Hematopoietic multipotent progenitor cell treated with erythropoietin and hydrocortisone succinate and interleukin-3 and kit ligand, for 8 days (in vitro differentiated cells): ENCODE measurements at regions not wholly inside any gene's neighbourhood (a gene's known extent, or its start where the extent isn't known, plus 50 kb on each side); places are given as distances from the start of the nearest gene placed in this dataset.
"Not testable (repeated sequence)": the region's sequence is repeated elsewhere in the genome, so short reads cannot be mapped to it uniquely, and the experiment has no call there.

ENCODE experiments used
- DNase-seq: peaks from one replicate; pipeline ENCODE4 v3.0.0-alpha.2; 2015

- no peak for DNase-seq
Observed at GRCh38 chr12:58378028-58378427, 436.7 kb downstream of the ATP23 start.

DNA sequence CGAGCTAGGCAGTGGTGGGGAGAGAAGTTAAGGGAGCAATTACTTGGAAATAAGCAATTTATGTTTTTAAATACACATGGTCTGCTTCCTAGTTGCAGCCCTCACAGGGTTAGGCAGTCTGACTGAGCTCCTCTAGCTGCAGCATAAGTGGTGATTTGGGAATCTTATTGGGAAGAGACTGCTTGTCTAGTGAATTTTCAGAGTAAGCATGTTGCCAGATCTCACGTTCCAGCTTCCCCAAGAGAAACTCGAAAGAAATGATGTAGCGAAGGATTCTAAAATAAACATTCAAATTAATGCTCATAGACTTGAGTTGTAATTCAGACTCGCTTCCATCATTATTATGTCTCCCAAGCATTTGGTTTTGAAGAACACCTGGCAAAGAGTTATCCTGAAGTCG, 440.2 kb downstream of the ATP23 start:
- no peak for DNase-seq

- peak; percentile 41 for DNase-seq
Observed at GRCh38 chr12:58384196-58384595, 442.8 kb downstream of the ATP23 start.

GRCh38 chr12:58386136-58386535, 444.8 kb downstream of the ATP23 start:
- DNase-seq, result no peak

DNA sequence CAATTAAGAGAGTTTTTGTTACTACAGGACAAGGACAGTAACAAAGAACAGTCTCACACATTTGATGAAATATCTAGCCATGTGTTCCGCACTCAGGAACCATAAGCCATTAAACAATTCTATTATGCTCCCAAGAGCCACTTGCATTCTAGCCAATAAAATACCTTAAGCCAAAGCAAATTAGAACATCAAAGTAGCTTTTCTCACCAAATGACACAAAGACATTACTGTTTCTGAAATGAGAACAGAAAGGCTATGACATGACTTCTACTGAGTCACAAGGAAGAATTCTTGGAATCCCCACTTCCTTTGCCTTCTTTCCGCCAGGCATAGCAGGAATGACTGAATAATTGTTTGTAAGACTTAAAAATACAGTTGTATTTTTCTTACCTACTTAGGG, 445.8 kb downstream of the ATP23 start:
- no peak for DNase-seq

DNA sequence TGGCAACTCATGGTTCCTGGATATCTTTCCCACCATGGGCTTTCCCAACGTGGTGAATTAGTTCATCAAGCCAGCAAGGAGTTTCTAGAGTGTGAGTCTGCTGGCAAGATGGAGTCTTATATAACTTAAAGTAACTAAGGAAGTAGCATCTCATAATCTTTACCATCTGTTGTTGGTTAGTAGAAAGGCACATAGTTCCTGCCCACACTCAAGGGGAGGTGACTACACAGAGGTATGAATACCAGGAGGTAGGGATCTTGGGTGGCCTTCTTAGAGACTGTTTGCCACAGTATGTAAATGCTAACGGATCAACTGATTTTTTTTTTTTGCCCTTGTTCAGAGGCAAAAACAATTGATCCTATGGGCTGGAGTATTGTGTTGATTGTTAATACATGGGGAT, 446.9 kb downstream of the ATP23 start:
- DNase-seq, result no peak

DNA sequence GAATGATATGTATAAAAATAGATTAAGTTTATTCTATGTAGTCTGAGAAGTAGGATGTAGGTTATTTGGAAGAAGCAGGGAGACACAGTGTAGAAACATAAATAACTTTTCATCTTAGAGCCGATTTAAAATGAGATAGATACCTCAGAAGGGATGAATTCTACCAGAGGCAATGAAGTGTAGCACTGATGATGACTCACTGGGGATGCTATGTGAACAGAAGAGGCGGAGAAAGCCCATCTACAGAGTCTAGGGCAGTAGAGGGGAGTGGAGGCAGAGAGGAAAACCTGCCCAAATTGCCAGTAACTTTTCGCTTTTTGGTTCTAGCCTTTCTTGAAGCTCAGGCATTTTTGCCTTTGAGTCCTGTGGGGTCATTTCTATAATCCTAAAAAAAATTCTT, 451.8 kb downstream of the ATP23 start:
- DNase-seq, result no peak

- no peak for DNase-seq
Observed at GRCh38 chr12:58395056-58395455, 453.7 kb downstream of the ATP23 start.

- DNase-seq, result no peak
Observed at GRCh38 chr12:58395470-58395869, 454.1 kb downstream of the ATP23 start.

DNA sequence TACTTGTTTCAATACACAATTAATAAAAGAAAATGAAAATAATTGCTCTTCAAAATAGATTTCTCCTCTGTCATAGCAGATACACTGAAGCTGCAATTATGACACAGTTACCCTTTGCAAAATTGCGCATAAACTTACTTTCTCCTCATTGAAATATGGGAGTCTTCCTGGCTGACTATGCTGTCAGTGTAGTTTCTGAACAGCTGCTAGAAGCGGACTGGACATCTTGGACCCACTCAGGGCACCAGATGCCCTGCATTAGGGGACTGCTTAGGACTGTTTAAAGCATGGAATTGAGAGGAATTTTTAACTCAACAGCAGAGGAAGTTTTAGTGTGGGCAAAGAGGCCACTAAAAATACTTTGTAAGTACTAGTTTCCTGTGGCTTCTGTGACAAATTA, 454.9 kb downstream of the ATP23 start:
- DNase-seq, result no peak

DNA sequence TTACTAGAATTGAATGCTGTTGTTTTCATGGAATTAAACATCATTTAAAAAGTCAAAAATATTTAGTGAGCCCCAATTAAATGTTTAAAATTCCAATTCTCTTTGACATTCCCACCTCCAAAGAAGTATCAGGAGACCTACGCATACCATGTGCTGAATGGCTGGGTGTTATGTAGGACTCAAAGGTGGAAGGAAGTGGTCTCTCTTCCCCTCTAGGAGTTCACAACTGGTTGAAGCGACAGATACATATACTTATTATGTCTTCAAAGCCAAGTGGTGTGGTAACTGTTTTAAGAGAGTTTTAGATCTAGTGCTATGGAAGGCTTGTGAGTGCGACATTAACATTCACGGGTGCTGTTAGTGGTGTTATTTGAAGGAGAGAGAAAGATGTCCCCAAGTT, 464.0 kb downstream of the ATP23 start:
- DNase-seq, result no peak

- DNase-seq, result no peak
Observed at GRCh38 chr12:58408516-58408915, 467.1 kb downstream of the ATP23 start.

GRCh38 chr12:58412461-58413060, 471.2 kb downstream of the ATP23 start:
- peak; percentile 62 for DNase-seq

DNA sequence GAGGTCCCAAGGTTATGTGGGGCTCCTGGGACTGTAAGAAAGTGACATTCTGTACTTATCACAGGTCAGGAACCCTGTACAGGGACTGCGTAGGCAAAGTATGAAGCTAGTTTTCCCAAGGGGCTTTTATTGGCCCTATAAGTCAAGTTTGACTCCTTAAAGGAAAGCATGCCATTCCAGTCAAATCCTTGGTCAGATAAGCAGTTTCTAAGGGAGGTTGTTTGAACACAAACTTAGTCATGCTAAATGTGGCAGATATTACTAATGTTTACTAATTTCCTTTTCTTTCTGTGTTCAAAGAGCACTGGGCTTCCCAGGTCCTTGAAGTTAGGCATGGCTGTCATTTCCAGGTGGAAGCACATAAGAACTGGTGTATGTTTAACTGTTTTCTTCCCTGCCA, 472.4 kb downstream of the ATP23 start:
- no peak for DNase-seq

GRCh38 chr12:58414398-58414871, 473.1 kb downstream of the ATP23 start:
- no peak for DNase-seq

DNA sequence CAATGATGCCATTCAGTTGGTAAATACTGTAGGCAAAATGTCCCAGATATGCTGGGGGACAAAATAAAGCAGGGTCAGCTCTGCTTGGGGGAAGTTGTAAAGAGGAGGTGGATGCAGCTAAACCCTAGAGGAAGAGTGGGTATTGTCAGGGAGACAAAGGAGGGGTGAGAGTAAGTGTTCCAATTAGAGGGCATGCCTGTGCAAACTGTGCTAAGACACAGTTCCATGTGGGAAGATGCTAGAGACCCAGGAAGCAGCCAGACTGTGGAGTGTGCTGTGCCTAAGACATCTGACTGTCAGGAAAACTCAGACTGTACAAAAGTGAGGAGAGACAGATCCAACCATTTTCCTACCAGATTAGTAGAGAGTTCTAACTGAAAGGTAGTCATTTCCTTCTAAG, 474.3 kb downstream of the ATP23 start:
- no peak for DNase-seq

GRCh38 chr12:58416236-58416635, 474.9 kb downstream of the ATP23 start:
- peak; percentile 8 for DNase-seq

DNA sequence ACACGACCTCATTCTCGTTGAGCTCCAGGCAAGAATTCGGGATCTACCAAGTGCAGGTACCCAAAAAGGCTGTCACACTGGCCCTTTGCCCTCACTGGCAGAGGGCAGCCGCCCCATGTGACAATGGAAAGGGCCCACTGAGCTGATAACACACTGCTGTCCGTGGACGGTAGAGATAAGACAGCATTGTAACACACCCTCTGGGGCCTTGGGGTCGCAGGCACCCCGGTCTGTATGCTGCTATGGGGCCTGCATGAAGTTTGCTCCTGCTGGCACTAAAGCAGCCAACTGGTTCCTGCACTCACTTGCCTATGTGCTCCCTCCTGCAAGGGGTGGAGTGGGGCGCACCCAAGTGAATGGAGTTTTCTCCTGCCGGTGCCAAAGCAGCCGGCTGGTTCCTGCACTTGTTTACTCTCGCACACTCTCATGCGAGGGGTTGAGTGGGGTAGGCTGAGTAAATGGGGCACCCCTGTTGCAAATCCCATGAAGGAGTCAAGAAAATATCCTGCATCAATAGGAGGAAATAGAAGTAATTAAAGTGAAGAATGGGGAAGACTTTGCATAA, 477.9 kb downstream of the ATP23 start:
- DNase-seq, result peak; percentile 82

DNA sequence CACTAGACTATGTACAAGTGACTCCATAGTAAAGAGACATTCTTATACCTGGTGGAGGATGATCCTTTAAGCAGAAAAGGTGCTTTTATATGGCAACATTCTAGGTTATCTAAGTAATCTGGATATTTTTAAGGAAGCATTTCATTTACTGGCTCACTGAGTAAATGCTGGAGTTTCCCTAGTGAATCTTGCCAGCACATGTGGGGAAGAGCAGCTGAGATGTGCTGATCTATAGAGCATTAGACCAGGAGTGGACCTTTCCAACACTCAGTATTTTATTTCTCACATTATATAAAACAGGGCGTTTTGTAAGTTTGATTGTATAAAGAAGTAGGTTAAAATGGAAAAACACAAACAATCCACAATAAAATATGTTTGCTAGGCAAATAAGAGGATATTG, 478.5 kb downstream of the ATP23 start:
- no peak for DNase-seq

DNA sequence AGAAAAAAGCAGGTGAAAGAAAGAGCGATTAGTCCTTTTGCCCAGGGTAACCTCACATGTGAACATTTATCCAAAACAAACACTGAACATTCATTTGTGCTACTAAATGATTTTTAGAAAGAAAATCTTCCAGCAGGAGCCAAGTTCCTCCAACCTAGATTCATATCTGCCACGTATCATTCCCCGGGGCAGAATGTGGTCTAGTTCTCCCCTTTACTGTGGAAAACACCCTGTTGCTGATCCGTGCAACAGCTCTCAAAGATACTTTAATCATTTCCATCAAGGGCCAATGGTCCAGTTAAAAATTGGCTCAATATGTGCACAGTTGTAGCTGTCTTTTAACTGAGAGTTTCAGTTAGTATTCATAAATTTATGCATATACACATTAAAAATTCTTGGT, 479.1 kb downstream of the ATP23 start:
- no peak for DNase-seq

DNA sequence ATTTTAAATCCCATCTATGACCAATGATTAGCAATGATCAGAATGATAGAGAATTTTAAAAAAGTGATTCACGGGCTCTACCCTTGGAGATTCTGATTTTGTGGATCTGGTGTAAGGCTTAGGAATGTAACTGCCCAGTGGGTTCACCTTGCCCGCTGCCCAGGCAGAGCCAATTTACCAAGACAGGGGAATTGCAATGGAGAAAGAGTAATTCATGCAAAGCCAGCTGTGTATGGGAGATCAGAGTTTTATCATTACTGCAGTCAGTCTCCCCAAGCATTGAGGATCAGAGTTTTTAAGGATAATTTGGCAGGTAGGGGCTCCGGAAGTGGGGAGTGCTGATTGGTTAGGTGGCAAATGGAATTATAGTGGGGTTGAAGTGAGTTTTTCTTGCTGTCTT, 480.6 kb downstream of the ATP23 start:
- DNase-seq, result no peak

- DNase-seq, result no peak
Observed at GRCh38 chr12:58424735-58425392, 483.5 kb downstream of the ATP23 start.

DNA sequence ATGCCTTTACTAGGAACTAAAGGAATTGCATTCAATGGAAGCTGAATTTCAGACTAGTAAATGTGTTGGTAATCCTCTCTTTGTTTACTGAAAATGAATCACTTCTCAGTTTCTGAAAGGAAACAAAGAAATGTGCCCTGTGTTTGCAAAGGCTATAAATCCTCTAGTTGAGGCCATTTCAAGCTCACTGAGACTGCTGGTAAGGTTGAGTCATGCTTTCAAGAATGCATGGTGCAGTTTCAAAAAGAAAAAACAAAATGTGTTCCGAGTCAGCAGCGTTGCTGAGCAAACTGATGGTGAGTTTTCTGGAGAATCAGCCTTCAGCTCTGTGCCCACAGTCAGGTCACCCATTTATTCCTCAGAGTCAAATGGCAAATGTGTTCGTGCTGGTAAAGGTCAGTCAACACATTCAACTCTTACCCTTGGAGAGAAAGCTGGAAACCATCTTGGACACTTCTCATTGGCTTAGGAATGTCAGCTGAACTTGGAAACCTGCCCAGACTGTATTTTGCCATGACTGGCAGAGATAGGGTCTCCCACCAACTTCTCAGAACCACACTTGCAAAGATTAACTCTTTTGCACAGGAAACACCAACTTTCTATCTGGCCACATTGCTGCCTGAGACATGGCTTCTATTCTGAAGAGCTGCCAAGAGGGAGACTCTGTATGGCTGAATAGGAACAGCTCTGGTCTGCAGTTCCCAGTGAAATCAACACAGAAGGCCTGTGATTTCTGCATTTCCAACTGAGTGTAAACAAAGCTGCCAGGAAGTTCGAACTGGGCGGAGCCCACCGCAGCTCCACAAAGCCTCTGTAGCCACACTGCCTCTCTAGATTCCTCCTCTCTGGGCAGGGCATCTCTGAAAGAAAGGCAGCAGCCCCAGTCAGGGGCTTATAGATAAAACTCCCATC, 484.4 kb downstream of the ATP23 start:
- peak; percentile 74 for DNase-seq

DNA sequence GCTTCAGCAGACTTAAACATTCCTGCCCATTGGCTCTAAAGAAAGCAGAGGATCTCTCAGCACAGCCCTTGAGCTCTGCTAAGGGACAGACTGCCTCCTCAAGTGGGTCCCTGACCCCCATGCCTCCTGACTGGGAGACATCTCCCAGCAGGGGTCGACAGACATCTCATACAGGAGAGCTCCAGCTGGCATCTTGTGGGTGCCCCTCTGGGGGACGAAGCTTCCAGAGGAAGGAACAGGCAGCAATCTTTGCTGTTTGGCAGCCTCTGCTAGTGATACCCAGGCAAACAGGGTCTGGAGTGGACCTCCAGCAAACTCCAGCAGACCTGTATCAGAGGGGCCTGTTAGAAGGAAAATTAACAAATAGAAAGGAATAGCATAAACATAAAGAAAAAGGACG, 485.1 kb downstream of the ATP23 start:
- DNase-seq, result not testable (repeated sequence)
